HG02885 (cell line): ENCODE measurements at regions not wholly inside any gene's neighbourhood (a gene's known extent, or its start where the extent isn't known, plus 50 kb on each side); places are given as distances from the start of the nearest gene placed in this dataset.
"Not testable (repeated sequence)": the region's sequence is repeated elsewhere in the genome, so short reads cannot be mapped to it uniquely, and the experiment has no call there.

Source experiments
- ATAC-seq: cut with Tn5 transposase; IDR thresholded peaks from one replicate; pipeline ENCODE4 v1.9.1; 2021; ENCODE audit warnings: mild to moderate bottlenecking; ENCODE audit not compliant: unreplicated experiment, poor library complexity

DNA sequence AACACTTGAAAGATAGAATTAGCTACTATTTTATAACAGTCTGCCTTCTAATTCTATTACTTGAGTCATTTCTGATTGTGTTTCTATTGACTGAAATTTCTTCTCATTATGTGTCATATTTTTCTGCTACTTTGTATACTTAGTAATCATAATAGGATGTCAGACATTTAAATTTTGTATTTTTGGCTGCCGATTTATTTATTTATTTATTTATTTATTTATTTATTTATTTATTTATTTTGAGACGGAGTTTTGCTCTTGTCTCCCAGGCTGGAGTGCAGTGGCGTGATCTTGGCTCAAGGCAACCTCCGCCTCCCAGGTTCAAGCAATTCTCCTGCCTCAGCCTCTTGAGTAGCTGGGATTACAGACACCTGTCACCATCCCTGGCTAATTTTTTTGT, 1119.0 kb upstream of the CITED2 start:
- not testable (repeated sequence) for ATAC-seq

DNA sequence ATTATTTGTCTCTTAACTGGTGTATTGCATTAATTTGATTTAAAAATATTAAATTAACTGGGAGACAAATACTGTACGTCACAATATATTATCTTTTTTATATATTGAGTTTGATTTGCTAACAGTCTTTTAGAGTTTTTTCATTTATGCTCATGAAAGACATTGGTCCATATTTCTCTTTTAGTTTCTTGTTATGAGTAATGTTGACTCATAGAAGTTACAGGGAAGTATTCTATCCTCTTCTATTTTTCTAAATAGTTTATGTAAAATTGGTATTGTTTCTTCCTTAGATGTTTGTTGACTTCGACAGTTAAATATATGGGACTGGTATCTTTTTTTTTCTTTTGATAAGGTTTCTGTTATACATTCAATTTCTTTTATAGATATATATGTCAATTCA, 1115.6 kb upstream of the CITED2 start:
- no peak for ATAC-seq

DNA sequence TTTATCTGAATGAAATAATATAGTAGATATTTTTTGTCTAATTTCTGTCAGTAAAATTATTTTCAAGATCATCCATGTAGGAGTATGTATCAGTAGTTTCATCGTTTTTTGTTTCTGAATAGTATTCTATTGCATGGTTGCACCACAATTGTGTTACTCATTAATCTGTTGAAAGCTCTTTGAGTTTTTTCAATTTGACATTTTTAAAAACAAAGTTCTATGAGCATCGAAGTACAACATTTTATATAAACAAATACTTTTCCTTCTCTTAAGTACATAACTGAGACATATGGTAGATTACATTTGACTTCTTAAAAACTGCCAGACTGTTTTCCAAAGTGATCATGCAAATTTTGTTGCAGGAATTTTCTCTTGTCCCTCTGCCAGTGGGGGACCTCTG, 1113.1 kb upstream of the CITED2 start:
- ATAC-seq: no peak

DNA sequence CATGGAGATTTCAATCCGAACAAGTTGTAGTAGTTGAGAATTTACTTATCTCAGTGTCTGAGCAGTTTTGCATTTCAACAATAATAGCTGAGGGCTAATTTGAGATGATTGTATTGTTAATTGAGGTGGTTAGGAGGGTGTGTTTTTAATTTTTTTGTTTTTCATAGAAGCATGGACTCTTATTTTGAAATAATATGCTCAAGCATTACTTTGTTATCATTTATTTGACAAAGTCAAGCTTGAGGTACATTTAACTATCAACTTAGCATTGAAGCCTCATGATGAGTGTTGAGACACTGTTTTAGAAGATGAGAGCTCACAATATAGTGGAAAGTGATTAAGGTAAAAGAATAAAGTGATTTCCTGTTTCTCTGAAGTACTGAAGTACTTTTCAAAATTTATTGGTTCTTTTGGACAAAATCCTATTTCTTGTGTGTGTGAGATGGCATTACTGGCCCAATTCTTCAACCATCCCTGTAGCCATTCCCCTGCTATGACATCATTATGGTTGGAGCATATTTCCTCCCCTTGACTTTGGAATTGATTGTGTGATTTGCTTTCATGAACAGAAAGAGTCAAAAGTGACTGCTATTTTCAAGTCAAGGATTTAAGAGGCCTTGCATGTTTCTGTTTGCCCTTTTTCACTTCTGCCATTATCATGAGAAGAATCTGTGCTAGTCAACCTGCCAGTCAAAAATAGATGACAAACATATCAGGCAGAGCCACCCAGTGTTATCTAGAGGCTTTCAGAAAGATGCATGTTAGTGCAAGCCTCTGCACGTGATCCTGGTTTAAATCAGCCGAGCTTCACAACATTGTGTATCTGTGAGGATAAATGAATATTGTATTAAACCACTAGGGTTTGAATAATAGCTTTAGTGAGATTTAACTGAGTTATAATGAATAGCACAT, 1112.3 kb upstream of the CITED2 start:
- peak; percentile 23 for ATAC-seq

DNA sequence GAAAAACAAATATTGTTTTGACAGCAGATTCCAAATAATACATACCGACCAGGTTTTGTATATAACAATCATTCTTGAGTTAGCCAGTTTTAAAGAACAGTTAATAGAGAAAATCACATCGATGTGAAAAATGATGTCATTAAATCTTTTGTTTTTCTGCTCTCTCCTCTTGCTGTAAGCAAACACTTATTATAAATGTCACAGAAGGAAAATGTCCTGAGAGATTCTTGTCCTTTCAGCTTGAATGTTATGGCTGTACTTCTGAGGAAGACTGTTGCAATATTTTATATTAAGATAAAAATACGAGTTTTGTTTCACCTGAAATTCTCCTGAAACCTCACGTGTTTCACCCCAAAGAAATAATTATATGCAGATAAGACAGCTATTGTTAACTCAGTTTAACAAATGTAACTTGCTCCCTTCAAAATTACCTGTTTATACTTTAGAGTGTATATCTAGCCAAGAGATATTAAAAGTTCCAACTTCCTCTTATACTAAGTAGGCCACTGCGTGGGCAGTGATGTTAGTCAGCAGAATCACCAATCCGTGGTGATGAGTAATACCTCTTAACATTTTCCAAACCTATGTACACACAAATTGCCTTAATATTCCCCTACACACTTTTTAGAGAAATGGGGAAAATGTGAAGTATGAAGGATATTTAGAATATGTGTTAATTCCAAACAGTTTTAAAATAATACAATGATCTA, 1111.4 kb upstream of the CITED2 start:
- ATAC-seq: peak; percentile 75

DNA sequence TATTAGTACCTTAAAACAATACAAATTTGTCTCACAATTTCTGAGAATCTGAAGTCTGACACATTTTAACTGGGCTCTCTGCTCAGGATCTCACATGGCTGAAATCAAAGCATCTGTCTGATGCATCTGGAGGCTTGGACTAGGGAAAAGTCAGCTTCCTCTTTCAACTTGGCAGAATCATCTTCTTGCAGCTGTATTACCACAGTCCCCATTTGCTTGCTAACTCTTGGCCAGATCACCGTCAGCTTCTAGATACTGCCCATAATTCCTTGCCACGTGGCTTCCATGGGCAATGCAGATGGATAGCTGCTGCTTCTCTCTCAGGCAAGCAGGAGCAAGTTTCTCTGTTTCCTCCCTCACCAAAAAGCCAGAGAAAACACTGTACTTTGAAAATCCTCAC, 1106.4 kb upstream of the CITED2 start:
- ATAC-seq: no peak

DNA sequence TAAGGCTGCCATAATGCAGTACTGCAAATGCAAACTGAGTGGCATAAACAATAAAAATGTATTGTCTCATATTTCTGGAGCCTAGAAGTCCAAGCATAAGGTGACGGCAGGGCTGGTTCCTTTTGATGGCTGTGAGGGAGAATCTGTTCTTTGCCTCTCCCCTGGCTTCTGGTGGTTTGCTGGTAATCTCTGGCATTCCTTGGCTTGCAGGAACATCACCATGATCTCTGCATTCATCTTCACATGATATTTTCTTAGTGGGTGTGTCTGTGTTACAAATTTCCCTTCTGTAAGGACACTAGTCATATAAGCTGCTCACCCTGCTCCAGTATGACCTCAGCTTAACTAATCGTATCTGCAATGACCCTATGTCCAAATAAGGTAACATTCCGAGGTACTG, 1104.2 kb upstream of the CITED2 start:
- no peak for ATAC-seq

DNA sequence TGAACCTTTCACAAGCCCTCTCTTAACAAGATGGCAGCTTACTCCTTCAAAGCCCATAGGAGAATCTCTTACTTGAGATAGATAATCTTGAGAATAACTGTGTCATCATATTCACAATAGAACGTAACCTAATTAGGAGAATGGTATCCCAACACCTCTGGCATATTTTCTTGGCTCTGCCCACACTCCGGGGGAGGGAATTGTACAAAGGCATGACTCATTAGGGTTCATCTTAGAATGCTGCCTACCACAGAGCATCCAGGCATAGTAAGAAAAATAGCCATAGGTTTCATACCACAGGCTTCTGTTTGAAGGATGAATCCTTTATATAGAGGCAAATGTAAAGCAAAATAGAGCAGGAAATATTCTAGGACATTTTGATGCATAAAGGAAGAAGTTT, 1100.6 kb upstream of the CITED2 start:
- no peak for ATAC-seq

DNA sequence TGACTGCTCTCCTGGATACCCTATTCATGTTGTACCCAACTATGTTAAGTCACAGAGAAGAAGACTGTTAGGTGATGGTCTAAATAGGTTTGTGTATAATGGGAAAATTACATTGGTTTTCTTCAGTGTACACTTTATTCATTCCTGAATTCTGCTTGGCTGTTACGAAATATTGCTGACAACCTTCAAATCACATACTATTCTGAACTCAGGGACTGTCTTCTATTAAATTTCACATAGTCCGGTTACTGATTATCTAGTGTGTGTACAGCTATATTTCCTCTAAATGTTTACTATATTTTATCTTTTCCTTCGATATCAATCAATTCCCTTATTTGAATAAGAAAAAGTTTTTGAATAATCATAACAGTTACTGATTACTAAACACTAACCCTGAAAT, 1090.3 kb upstream of the CITED2 start:
- no peak for ATAC-seq

DNA sequence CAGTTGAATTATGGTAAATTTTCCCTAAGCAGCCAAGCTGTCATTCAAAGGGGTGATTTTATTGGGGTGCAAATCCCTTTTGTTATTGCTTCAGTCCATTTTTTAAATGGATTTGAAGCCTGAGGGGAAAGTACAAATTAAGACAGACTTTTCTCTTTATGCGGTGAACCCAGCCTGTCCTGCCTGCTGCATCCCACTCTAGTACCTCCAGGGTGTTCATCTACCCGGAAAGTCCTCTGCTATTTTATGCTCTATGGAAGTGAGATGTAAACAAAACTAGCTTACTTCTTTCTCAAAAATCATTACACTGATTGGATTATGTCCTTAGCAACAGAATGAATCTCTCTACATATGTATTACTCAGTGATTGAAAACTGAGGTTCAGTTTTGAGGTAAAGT, 1088.9 kb upstream of the CITED2 start:
- no peak for ATAC-seq

DNA sequence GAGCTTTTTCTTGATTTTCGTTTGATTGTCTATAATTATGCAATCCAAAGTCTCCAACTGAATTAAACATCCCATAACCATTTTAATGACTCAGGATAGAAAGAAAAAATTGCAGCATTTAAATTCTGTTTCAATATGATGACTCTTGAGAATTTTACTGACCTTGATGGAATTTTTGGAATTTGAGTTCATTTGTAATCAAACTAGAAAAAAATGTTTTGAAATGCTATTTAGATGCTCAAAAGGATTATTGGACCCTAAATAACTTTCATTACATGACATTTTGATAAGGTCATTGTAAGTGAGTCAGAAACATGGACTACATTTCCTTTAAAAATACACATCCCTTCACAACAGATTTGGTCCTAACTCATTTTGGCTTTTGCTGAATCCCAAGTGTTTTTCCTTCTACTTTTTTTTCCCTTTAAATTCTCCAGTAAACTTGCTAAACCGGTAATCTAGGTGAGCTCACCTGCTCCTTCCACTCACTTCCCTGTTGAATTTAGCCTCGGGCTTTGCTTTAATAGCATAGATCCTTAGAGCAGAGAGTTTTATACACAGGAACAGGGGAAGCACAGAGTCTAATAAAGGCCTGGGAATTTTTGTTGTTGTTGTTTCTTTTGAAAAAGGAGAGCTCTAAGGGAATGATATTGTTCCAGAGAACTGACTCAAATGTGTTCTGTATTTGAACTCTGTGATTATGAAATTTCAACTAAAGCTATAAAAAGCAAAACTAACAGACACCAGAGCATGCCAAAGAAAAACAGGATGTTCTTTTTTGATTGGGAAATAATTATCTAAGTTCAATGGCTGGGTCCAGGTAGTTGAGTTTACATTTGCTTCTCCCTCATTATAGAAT, 1088.2 kb upstream of the CITED2 start:
- no peak for ATAC-seq

DNA sequence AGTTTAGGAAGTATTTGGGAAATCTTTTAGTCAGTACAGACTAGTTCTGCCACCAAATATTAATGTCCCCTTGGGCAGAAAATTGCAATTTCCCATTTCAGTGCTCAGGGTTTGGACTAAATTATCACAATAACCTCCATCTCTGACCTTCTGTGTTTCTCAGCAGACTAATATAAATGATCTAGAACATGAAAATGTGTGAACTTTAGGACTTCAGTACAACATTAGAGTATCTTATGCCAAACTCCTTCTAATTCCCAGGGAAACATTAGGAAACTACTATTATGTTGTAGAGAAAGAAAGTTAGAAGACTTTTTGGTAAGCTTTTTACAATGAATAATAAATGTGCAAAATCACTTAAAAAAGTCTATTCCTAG, 1087.6 kb upstream of the CITED2 start:
- no peak for ATAC-seq

DNA sequence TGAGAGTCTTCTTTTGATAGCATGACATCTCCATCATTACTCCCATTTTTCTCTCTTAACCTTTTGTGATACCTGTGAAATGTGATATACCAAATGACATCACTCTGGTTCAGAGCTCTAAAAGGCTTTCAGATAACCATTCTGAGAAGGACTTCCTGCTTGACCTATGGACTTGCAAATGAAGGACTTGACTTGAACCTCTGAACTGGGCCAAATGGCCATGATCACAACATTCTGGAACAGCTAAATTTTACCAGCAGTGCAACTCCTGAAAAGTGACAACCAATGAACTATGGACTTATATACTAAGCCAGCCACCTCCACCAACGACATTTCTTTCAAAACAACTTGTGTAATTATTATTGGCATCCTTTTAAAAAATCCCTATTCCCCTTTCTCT, 1085.8 kb upstream of the CITED2 start:
- no peak for ATAC-seq

DNA sequence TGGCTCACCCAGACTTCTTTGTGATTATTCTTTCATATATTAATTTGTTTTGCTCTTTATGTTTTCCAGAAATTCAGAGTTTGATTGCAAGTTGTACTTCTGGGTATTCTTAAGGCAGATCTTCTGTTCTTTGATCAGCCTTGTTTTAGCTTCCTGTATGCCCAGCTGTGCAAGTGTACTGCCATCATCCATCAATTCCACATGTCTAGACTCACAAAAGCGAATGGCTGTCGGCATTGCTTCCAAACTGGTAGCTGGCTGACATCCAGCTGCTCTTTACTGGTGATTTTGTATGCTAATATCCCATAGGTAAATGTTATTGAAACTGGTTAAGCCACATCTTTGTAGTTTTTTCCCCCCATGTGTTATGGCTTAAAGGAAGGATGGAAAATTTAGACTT, 1084.8 kb upstream of the CITED2 start:
- no peak for ATAC-seq

DNA sequence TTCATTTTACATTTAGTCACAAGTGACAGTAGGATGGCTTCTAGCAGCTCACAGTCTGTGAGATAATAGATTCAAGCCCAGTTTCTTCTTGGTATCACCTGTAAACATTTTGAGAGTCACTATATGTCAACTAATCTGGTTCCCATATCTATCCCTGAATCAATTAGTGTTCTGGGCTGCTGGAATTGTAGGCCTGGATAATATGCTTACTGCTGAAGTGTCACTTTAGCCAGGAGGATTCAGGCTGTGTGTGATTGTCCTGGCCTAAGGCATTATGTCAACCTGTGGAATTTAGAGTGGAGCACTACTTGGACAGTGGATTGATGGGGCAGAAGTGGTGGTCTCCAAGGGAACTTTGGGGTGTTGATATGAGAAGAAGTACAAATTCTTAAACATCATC, 1071.8 kb upstream of the CITED2 start:
- ATAC-seq: no peak

DNA sequence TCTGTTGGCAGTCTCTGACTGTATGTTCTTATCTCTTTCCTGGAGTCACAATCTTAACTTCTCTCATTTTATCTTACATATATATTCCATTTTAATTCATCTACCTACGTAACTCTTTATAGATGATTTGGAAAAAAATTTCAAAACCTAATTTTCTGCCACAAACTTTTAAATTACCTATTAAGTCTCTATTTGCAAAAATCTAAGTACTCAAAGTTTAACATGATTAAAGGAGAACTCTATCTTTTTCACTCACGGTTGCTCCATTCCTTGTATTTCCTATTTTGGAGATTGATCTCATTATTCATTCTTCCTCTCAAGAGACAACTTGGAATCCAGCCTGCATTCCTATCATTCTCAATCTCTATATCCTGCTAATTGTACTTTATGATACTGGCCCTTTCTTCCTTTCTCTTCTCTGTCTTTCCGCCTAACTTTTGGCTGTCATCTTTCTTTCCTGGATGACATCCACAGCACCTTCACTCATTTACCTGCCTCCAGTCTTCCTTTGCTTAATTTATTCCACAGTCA, 1071.1 kb upstream of the CITED2 start:
- ATAC-seq: no peak

DNA sequence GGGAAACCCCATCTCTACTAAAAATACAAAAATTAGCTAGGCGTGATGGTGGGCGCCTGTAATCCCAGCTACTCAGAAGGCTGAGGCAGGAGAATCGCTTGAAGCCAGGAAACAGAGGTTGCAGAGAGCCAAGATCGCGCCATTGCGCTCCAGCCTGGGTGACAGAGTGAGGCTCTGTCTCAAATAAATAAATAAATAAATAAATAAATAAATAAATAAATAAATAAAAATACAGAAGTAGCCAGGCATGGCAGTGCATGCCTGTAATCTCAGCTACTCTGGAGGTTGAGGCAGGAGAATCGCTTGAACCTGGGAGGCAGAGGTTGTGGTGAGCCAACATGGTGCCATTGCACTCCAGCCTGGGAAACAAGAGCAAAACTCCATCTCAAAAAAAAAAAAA, 1068.7 kb upstream of the CITED2 start:
- not testable (repeated sequence) for ATAC-seq

DNA sequence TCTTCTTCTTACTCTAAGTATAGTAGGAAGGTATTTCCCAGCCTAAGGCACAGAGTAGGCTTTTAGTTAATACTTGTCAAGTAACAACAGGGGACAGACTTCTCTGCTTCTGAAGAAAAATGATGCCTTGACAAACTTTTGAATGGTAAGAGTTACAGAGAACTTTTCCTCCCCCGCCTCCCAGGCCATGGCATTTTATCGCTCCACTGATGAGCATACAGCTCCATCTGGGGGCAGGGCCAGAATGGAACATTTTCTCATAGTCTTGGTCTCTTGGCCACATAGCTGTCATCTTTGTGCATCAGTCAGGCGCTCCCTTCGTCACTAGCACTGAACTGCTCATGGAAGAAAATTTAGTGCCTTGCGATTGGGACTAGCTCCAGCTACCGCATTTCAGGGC, 1066.8 kb upstream of the CITED2 start:
- ATAC-seq: peak; percentile 73

DNA sequence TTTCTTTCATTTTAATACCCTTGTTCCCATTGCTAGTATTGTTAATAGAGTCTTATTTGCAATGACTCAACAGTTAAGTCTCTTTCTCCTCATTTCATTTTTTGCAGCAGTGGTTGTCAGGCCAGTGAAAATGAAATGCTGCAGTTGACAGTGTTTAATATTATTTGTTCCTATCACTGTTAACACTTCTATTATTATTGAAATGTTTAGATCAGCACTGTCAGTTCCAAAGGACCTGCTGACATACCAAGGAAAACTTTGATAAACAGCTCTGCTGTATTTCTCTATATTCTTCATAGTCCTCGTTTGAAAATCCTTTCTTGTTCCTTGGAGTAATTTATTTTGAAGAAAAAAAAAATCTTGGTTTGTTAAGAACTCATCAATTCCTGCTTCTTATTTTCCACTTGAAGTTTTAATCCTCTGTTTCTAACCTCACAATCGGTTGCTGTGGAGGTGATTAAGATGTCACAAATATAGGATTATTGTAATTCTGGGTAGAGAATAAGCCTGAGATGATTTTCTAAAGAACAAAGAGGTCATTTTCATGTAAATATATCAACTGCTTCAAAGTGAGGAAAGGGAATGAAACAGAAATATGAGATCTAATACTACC, 1065.9 kb upstream of the CITED2 start:
- no peak for ATAC-seq

DNA sequence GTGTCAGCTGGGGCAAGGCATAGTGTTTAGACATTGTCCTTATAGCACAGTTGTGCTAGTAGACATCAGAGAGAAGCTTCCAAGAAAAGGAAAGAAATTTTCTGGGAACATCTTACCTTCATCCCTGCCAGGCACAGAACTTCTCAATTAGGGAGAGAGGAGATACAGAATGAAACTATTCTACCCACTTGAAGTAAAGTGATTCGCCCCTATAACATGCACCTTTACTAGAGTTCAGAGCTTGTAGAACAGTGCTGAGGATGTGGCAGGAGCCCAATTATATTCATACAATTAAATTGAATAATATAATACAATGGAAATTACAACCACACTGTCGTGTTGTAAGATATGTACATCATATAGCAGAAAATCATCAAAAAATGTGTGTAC, 1063.9 kb upstream of the CITED2 start:
- no peak for ATAC-seq
